Subcutaneous abdominal adipose tissue (tissue), 5 donors: ENCODE measurements at regions not wholly inside any gene's neighbourhood (a gene's known extent, or its start where the extent isn't known, plus 50 kb on each side); places are given as distances from the start of the nearest gene placed in this dataset.

Source experiments
- H3K27ac ChIP-seq: one replicate; pipeline ENCODE4 v1.7.0; 2013; ENCODE audit warnings: low read depth, mild to moderate bottlenecking, inconsistent platforms, low read length, moderate library complexity
- H3K27me3 ChIP-seq, 5 donors: one replicate each; pipeline ENCODE4 v1.7.0; 2013; ENCODE audit warnings: low read length in 5 of 5, inconsistent platforms in 1 of 5; ENCODE audit not compliant: control insufficient read depth in 5 of 5, insufficient read depth in 4 of 5
- H3K36me3 ChIP-seq, 5 donors: one replicate each; pipeline ENCODE4 v1.7.0; 2013; ENCODE audit warnings: low read length in 5 of 5; ENCODE audit not compliant: control insufficient read depth in 5 of 5, insufficient read depth in 5 of 5
- H3K4me1 ChIP-seq, 5 donors: one replicate each; pipeline ENCODE4 v1.7.0; 2013; ENCODE audit warnings: low read length in 5 of 5, mild to moderate bottlenecking in 3 of 5, moderate library complexity in 1 of 5; ENCODE audit not compliant: control insufficient read depth in 5 of 5, insufficient read depth in 5 of 5
- H3K4me3 ChIP-seq, 5 donors: one replicate each; pipeline ENCODE4 v1.7.0; 2013; ENCODE audit warnings: low read length in 5 of 5, low read depth in 1 of 5
- H3K9ac ChIP-seq, 5 donors: one replicate each; pipeline ENCODE4 v1.7.0; 2013; ENCODE audit warnings: low read length in 5 of 5, mild to moderate bottlenecking in 4 of 5, moderate library complexity in 3 of 5
- H3K9me3 ChIP-seq, 5 donors: one replicate each; pipeline ENCODE4 v1.7.0; 2013; ENCODE audit warnings: low read length in 5 of 5; ENCODE audit not compliant: control insufficient read depth in 5 of 5
- donor health status: healthy.
- donor health status: healthy.
- donor health status: healthy.
- donor health status: healthy.
- donor health status: healthy.

DNA sequence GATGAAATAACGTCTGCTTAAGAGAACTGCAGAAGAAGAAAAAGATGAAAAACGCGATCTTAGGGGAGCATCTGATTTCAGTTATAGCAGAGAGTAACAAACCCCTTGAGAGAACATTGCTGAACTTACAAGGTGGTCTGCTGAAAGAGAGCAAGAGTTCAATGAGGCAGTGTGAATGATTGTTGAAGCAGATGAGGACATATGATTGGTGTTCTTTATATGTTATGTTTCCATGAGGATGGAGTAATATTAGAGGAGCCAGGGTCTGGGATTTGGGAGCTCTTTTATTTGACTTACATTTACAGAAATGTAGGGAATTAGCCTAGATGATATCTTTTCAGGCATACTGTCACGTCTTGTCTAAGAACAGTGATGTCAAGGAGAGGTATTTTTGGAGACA, 1302.0 kb downstream of the KCNT2 start:
- no peak overlapping the region for H3K9ac ChIP-seq
- no peaks in the 10 kb centered on the region for H3K27me3 ChIP-seq

DNA sequence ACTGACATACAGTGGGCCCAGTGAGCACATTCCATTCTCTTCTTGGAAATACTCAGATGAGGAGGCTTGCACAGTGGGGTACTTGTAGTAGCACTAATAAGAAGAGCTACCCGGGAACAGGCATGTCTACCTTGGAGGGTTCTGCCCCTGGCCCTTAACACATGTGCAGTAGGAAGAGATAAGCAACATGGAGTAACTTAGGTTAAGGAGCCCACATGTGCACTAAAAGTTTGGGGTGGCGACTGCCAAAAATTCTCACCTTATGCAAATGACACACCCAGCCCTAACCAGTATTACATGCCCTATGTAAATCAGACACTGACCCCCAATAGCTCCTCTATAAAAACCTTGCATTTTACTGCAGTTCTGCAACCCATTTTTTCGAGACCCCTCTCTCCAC, 1313.3 kb downstream of the KCNT2 start:
- H3K27me3 ChIP-seq = no peaks in the 10 kb centered on the region
- peaks cover 0 to 5% (median 0%) of the 10 kb centered on the region in 5 donors for H3K9me3 ChIP-seq
- no peak overlapping the region for H3K27ac ChIP-seq
- no peaks in the 10 kb centered on the region for H3K36me3 ChIP-seq
- no peaks in the 10 kb centered on the region for H3K4me1 ChIP-seq
- no peak overlapping the region for H3K9ac ChIP-seq
- no peak overlapping the region for H3K4me3 ChIP-seq

More for the DNA sequence above, 1302.0 kb downstream of the KCNT2 start:
- Histone ChIP-seq H3K4me3 (no peak overlapping the region), H3K36me3 (no peaks in the 10 kb centered on the region), H3K27ac (no peak overlapping the region), H3K9me3 (peaks cover 0 to 3% (median 0%) of the 10 kb centered on the region in 5 donors), H3K4me1 (no peaks in the 10 kb centered on the region)

DNA sequence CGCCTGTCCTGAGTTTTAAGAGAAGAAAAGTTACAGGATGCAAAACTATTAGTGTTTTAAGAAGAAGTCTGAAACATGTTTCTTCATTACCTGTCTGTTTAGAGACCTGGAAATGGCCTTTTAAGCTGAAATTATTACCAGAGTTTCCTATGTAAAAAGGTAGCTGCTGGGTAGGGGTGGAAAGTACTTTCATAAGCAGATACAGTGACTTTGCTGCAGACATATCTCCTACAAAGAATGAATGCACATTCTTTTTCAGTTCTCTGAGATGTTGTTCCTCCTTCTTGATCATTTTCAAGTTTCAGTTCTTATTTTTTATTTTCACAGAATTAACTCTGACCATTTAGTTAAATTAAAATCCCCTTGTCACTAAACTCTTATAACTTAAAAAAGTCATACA, 1329.6 kb downstream of the KCNT2 start:
- H3K4me1 ChIP-seq = no peaks in the 10 kb centered on the region
- no peaks in the 10 kb centered on the region for H3K9me3 ChIP-seq
- no peaks in the 10 kb centered on the region for H3K27me3 ChIP-seq
- no peaks in the 10 kb centered on the region for H3K36me3 ChIP-seq
- no peak overlapping the region for H3K9ac ChIP-seq
- H3K27ac ChIP-seq = no peak overlapping the region
- no peak overlapping the region for H3K4me3 ChIP-seq

DNA sequence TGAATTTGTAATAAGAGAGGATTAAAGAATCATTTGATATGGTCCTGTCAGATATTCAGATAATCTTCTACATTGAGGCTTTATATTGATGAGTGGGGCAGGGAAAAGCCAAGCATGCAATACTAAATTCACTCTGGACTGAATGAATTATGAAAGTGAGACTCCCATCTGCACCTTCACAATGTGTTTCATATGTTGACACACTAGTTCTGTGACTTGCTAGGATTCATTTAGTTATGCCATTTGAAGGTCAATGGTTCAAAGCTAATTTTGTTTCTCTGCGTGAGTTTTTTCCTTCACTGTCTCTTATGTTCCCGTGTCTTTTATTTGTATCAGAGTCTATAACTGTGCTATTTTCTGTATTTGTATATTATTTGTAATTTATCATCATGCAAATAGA, 1332.5 kb downstream of the KCNT2 start:
- no peak overlapping the region for H3K9ac ChIP-seq
- no peaks in the 10 kb centered on the region for H3K9me3 ChIP-seq
- H3K4me1 ChIP-seq = no peaks in the 10 kb centered on the region
- H3K27me3 ChIP-seq = no peaks in the 10 kb centered on the region
- H3K4me3 ChIP-seq = no peak overlapping the region
- H3K36me3 ChIP-seq = no peaks in the 10 kb centered on the region
- no peak overlapping the region for H3K27ac ChIP-seq

DNA sequence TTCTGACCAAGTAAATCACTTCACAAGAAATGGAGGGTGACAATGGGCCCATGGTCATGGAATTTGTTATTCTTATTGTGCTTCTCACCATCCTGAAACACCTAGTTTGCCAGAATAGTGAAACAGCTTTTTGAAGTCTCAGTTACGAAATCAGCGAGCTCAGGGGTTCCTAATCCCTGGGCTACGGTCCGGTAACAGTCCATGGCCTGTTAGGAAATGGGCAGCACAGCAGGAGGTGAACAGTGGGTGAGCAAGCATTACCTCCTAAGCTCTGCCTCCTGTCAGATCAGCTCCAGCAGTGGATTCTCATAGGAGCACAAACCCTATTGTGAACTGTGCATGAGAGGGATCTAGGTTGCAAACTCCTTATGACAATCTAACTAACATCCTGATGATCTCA, 1356.3 kb downstream of the KCNT2 start:
- Histone ChIP-seq H3K9me3 (peaks cover 0 to 3% (median 0%) of the 10 kb centered on the region in 5 donors), H3K9ac (no peak overlapping the region), H3K4me1 (no peaks in the 10 kb centered on the region), H3K4me3 (no peak overlapping the region), H3K36me3 (no peaks in the 10 kb centered on the region), H3K27ac (no peak overlapping the region), H3K27me3 (no peaks in the 10 kb centered on the region)

DNA sequence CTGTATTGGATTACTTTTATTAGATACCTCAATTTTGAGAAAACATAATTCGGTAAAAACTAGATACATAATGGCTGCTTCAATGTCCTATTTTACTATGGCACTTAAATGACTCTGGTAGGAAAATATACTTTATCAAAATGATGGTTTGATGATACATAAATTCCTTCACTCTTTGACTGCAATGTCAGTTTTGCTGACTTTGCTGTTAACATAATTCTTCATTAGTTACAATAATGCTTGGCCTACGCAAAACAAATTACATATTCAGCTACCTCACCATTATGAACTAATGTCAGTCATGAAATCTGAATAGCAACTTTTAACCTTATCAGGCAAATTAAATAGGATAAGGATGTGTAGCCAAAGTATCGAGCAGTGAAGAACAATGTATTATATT, 1364.7 kb downstream of the KCNT2 start:
- H3K4me1 ChIP-seq = no peaks in the 10 kb centered on the region
- H3K27me3 ChIP-seq = no peaks in the 10 kb centered on the region
- H3K9ac ChIP-seq = no peak overlapping the region
- H3K36me3 ChIP-seq = no peaks in the 10 kb centered on the region
- H3K27ac ChIP-seq = no peak overlapping the region
- H3K4me3 ChIP-seq = no peak overlapping the region
- no peaks in the 10 kb centered on the region for H3K9me3 ChIP-seq

DNA sequence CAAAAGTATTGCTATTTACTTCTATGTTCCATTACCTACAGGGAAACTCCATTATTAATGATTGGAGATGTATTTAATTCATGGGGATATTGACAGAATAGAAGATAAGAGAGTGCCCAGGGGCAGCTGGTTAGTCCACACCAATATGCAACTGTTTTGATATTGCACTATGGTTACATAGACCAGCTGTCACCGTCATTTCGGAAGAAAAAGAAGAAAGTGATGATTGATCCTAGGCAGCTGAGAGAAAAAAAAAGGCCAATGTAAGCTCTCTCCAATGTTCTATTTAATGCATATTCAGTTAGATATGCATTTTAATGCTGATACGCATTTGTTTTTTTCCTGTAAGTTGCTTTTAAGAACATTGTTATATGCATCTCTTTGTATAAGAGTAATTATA, 1367.2 kb downstream of the KCNT2 start:
- H3K27ac ChIP-seq = no peak overlapping the region
- peaks cover 0 to 6% (median 4%) of the 10 kb centered on the region in 5 donors for H3K4me1 ChIP-seq
- H3K36me3 ChIP-seq = no peaks in the 10 kb centered on the region

DNA sequence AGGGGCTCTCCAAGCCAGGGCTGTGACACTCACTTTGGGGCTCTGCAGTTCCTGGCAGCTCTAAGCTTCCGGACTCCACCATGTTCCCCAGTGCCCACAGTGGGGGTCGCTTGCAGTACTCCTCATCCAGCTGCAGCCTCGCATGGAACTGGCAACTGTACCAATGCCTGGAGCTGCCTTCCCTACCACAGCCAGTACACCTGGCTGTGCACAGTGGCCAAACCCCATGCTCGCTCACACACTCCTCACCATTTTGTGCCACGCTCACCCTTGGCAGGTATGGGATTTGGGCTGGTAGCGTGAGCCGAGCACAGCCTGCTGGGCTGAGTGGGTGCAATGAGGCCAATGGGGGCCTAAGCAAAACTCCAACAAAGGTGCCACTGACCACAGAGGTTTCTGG, 1369.9 kb downstream of the KCNT2 start:
- Histone ChIP-seq H3K27me3 (no peaks in the 10 kb centered on the region), H3K36me3 (no peaks in the 10 kb centered on the region), H3K27ac (no peak overlapping the region), H3K4me1 (peaks cover 0 to 6% (median 4%) of the 10 kb centered on the region in 5 donors), H3K9ac (no peak overlapping the region), H3K9me3 (peaks cover 0 to 13% (median 7%) of the 10 kb centered on the region in 5 donors), H3K4me3 (no peak overlapping the region)

More for the DNA sequence above, 1367.2 kb downstream of the KCNT2 start:
- H3K27me3 ChIP-seq = no peaks in the 10 kb centered on the region
- no peak overlapping the region for H3K9ac ChIP-seq
- H3K9me3 ChIP-seq = peaks cover 0 to 13% (median 7%) of the 10 kb centered on the region in 5 donors
- no peak overlapping the region for H3K4me3 ChIP-seq

DNA sequence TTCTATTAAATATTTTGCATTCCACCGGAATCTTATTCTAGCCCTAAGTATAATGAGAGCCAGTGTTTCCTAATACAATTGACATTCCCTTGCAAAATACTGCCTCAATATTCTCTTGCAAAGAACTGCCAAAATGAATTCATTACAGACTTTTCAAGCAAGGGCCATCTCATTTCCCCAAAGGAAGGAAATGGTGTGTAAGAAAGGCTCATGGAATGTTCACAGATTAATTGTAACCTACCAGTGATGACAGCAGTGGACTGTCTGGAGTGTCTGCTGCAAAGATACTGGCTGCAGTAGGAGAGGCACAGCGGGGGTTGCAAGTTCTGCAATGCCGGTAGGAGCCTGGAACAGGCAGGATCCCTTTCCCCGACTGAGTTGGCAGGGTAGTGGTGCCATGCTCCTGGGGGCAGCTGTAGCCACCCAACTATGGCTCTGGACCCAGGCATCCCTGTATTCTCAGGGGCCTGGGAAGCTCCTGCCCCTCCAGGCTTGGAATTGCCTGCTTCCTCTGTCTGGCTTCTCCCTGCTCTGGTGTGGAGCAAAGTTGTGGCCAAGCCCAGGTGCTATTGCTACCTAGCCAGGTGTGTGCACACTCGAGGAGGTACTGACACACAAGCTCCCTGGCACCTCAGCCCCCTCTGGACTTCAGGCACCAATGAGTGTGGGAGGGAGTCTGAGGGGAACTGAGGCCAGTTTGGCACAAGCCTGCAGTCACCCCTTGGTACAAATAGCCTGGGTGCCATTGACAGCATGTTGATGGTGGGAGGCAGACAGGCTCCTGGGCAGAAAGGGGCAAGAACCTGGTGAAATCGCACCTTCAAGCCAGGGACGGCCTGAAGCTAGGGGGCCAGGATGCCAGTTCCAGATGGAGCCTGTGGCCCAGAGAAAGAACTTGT, 1371.0 kb downstream of the KCNT2 start:
- peaks cover 0 to 6% (median 4%) of the 10 kb centered on the region in 5 donors for H3K4me1 ChIP-seq
- H3K27me3 ChIP-seq = no peaks in the 10 kb centered on the region
- H3K36me3 ChIP-seq = no peaks in the 10 kb centered on the region

DNA sequence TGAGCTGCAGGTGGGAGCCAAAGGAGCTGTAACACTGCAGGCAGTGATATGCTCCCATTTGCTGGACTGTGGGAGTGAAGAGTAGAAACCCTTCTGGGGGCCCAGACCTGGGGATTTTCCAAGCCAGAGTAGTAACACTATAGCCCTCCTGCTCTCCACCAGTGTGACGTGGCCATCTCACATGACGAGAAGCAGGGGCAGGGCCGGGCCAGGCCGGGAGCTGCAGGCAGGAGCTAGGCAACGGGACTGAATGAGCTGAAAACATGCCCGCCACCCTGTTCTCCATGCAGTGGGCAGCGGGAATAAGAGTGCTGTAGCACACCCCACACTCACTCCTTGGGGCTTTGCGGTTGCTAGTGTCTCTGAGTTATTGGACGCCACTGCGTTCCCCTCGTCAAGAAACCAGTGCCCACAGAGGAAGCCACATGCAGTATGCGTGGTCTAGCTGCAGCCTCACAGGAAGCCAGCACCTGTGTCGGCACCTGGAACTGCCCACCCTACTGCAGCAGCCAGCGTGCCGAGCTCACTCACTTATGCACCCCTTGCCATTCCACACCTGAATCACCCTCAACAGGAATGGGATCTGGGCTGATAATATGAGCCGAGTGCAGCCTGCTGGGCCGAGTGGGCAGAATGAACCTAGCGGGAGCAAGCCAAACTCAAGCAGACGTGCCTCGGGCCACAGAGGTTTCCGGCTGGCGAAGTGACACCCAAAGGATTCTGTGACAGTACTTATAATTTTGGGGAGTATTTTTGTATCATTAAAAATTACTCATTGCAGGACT, 1389.6 kb downstream of the KCNT2 start:
- H3K36me3 ChIP-seq = no peaks in the 10 kb centered on the region
- no peaks in the 10 kb centered on the region for H3K4me1 ChIP-seq
- H3K27me3 ChIP-seq = no peaks in the 10 kb centered on the region
- peaks cover 0 to 10% (median 8%) of the 10 kb centered on the region in 5 donors for H3K9me3 ChIP-seq
- H3K27ac ChIP-seq = no peak overlapping the region
- no peak overlapping the region for H3K4me3 ChIP-seq
- H3K9ac ChIP-seq = no peak overlapping the region

More for the DNA sequence above, 1371.0 kb downstream of the KCNT2 start:
- Histone ChIP-seq H3K4me3 (no peak overlapping the region), H3K9ac (no peak overlapping the region), H3K27ac (no peak overlapping the region), H3K9me3 (peaks cover 0 to 13% (median 7%) of the 10 kb centered on the region in 5 donors)
